22Rv1 (cell line): ENCODE measurements at regions not wholly inside any gene's neighbourhood (a gene's known extent, or its start where the extent isn't known, plus 50 kb on each side); places are given as distances from the start of the nearest gene placed in this dataset.

Experiments used
- H3K27ac ChIP-seq: fragments of 450-650 bp; 2 replicates; pipeline ENCODE4 v1.5.1; 2017
- ZFX ChIP-seq: fragments of 450-650 bp; IDR thresholded peaks from 2 replicates; pipeline ENCODE4 v1.6.1; 2017; ENCODE audit warnings: antibody characterized with exemption, borderline replicate concordance
- TF ChIP-seq, protein P1 (sequence below): fragments of 450-650 bp; IDR thresholded peaks from 2 replicates; pipeline ENCODE4 v1.5.1; 2017; ENCODE audit warnings: mild to moderate bottlenecking

DNA sequence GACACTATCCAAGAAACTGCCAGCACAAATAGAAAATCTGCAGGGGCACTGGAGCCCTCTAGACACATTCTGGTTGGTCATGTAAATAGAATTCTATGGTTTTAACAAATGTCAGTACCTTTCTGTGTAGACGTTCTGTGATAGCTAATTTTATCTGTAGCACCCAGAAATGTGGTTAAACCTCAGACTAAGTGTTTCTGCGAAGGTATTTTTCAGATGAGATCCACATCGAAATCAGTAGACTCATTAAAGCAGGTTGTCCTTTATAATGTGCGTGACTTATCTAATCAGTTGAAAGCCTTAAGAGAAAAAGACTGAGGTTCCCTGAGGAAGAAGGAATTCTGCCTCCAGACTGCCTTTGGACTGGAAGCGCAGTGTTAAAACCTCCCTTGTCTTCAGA lies 922.9 kb downstream of the EFNB2 start:
- TF ChIP-seq, protein P1, sequence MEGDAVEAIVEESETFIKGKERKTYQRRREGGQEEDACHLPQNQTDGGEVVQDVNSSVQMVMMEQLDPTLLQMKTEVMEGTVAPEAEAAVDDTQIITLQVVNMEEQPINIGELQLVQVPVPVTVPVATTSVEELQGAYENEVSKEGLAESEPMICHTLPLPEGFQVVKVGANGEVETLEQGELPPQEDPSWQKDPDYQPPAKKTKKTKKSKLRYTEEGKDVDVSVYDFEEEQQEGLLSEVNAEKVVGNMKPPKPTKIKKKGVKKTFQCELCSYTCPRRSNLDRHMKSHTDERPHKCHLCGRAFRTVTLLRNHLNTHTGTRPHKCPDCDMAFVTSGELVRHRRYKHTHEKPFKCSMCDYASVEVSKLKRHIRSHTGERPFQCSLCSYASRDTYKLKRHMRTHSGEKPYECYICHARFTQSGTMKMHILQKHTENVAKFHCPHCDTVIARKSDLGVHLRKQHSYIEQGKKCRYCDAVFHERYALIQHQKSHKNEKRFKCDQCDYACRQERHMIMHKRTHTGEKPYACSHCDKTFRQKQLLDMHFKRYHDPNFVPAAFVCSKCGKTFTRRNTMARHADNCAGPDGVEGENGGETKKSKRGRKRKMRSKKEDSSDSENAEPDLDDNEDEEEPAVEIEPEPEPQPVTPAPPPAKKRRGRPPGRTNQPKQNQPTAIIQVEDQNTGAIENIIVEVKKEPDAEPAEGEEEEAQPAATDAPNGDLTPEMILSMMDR: no peak
- TF ChIP-seq ZFX: no peak
- H3K27ac ChIP-seq: no peak overlapping the region

DNA sequence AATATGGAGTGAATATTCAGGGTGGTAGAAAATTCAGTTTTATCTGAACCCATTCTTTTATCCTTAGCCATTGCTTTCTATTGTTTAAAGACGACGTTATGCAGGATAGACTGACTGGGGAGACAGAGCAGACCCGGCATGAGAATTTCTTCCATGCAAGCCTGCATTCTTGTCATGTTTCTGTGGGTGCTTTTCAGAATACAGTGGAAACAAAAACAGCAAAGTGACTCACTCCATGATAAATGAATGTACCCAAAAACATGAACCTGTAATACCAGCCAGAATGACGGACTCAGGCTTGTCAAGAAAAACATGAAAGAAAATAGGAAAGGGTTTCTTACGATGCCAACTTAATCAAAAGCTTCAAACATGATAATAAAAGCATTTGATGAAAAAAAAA lies 924.0 kb downstream of the EFNB2 start:
- H3K27ac ChIP-seq: no peak overlapping the region
- no peak for TF ChIP-seq ZFX
- TF ChIP-seq, protein P1: no peak

DNA sequence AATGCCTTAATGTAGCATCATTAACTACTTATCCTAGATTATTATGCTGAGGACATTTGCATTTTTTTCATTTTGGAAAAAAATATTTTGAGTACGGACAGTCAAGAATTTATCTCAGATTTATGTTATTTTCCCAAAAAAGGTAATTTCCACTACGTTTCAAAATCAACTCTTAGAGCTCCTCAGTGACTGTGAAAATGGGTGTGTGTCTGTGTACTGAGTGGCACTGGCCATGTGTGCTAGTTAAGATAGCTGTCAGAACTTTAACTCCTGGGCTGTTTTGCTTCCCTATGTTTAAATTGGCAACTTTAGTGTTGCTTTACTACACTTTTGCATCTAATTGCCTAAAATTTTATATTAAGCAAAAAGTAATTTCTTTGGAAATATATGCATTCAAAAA lies 927.4 kb downstream of the EFNB2 start:
- TF ChIP-seq, protein P1: no peak
- TF ChIP-seq ZFX: no peak
- H3K27ac ChIP-seq: no peak overlapping the region

DNA sequence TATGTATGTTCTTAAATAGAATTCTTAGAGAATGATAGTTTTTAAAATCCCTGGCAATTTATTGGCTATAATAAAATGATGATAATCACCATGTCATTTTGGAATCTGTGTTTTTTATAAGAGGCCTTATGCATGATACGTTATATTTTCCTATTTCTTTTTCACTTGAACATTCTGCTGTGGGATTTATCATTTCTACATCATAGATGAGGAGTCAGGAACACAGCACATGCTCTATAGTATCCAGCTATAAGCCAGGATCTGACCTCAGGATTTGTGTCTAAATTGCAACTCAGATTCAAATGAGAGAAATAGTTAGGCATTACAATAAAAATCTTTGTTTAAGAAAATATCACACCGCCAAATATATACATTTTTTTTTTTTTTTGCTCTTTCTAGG lies 928.0 kb downstream of the EFNB2 start:
- TF ChIP-seq, protein P1: no peak
- no peak for TF ChIP-seq ZFX
- H3K27ac ChIP-seq: no peak overlapping the region

DNA sequence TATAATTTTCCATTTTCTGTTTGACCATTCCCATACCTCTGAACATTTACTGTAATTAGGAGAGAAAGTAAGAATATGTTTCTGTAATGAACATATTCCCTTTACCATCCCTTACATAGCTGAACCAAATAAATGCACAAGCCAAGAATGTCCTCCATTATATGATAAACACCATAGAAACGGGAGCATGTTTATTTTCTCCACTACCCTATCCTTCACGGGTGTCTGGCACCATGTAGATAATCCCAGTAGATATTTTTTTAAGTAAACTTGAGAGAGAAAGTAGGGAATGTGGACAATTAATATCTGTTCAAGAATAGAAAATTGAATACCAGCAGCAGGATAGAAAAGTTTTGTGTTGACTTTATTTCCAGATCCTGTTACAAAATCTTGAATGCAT lies 928.4 kb downstream of the EFNB2 start:
- no peak overlapping the region for H3K27ac ChIP-seq
- TF ChIP-seq, protein P1: no peak
- TF ChIP-seq ZFX: no peak

DNA sequence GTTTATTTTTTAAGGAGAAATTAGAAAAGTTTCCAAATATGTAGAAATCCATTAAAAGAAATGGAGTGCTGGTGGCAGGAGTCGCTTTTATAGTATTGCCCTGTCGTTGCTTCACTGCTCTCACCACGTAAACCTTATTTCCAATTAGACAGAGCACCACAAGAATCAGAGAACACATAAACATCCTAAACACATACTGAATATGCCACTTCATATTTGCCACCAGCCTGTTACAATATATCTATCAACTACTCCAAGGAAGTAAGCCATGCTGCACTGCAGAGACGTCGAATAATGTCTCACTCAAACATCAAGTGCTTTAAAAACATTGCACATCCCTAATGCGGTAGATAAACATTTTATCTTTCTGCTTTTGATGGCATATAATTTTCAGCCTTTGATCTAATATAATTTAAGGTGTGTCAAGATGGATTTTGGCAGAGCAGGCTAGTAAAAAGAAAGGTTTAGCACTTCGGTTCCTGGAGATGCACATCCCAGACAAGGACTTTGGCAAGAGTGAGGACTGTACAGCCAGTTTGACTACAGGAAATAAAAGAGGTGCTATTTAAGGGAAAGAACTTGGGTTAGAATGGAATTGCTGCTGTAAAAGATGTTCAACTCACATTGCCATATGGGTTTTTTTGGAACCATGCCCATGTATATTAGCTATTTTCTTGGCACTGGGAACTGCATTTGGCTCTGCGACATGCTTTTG lies 932.3 kb downstream of the EFNB2 start:
- TF ChIP-seq, protein P1: no peak
- no peak for TF ChIP-seq ZFX
- no peak overlapping the region for H3K27ac ChIP-seq

DNA sequence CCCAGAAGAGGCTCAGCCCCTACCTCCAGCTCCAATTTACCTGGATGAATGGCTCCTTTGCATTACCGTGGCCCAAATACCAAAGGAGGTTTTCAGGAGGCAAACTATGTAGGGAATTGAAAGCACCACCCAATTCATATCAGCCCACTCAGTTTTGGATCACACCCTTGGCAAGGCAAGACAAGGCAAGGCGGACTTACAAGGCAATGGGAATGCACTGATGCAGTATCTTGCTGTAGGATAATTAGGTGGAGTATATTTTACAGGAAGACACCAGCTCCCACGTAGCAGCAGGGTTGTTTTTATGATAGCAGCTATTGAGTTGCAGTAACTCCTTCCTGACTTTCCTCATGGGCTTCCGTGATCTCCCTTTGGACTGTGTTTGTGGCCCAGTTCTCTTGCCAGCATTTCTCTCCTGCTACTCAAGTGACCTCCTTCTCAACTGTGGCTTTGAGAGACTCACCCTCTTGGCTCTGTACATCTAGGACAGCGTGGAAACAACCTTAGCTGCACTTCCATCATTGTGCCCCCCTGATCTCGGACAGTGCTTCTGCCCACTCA lies 935.9 kb downstream of the EFNB2 start:
- H3K27ac ChIP-seq: no peak overlapping the region
- TF ChIP-seq ZFX: no peak
- TF ChIP-seq, protein P1: no peak
